Endometrial microvascular endothelial cells (primary cell): ENCODE measurements at regions not wholly inside any gene's neighbourhood (a gene's known extent, or its start where the extent isn't known, plus 50 kb on each side); places are given as distances from the start of the nearest gene placed in this dataset.

Source experiments
- in situ Hi-C: cut with HindIII; loops from 2 replicates; pipeline ENCODE4 v1.10.0; 2017; ENCODE audit warnings: low sequenced_read_pairs, low pct_unique_long_range_greater_than_20kb; ENCODE audit errors: inconsistent ontology term

DNA sequence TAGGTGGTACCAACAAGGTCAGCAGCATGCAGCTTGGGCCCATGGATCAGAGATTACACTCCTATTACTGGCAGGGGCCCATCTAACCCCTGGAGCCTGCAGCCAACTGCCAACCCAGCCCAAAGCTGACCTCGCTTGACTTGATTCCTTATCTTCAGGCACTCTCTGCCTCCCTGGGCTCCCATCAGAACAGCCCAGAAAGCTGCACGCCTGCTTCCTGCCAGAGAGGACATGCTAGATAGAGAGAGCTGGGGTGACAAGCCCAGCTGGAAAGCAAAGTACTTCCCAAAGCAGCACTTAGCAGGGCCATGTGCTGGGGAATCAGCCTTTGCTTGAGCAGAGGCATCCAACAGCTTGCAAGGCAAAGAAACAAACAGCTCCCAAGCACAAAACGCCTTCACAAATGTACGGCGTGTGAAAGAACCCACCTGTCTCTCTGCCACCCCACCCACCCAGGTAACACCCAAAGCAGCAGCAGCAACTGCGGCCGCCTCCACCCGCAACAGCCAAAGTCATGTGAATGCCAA is 74.2 kb upstream of the NLK start:
- in situ Hi-C loops: no loop called here

GRCh38 chr17:27970587-27970986 is 71.9 kb upstream of the NLK start:
- in situ Hi-C loops: no loop called here

- in situ Hi-C loops: no loop called here
These were observed 69.0 kb upstream of the NLK start for GRCh38 chr17:27973258-27974044.

DNA sequence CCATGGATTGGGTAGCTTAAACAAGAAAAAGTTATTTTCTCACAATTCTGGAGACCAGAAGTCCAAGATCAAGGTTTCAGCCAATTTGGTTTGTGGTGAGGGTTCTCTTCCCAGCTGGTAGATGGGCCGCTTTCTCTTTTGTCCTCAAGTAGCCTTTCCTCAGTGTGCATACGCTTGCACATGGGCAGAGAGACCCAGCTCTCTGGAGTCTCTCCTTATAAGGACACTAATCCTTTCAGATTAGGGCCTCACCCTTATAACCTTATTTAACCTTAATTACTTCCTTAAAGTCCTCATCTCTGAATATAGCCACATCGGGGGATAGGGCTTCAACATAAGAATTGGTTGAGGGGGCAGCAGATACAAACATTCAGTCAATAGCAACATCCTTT is 68.4 kb upstream of the NLK start:
- in situ Hi-C loops: no loop called here

- in situ Hi-C loops: no loop called here
These were observed 67.8 kb upstream of the NLK start for GRCh38 chr17:27974531-27975145.

DNA sequence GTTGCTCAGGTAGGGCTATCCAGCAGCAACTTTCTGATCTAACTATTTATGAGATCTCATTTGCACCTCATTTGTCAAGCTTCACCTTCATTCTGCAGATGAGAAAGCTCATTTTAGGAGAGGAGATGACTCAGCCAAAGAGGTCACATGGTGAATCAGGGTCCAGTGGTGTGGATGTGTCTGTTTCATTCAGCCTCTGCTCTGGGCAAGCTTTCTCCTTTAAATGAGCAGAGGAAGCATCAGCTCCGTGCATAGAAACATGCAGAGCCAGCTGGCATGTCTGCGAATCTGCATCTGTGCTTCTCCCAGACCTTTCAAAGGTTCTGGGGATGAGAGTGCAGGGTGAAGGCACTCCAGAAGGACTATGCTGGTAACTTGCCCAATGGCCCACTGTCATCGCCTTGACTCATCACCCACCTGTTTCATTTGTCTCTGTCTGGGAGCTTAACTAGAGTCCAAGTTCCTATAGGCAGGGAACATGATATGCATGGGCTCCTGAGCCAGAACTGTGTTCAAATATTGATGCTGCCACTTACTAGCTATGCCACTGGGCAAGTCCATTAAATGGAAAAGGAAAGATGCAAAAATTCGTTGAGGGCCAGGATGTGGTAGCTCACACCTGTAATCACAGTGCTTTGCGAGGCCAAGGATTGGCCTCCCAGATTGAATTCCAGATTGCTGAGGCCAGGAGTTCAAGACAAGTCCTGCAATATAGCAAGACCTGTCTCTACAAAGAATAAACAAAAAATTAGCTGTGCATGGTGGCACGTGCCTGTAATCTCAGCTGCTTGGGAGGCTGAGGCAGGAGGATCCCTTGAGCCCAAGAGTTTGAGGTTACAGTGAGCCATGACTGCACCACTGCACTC is 67.1 kb upstream of the NLK start:
- in situ Hi-C loops: no loop called here

GRCh38 chr17:27976331-27976730 is 66.1 kb upstream of the NLK start:
- in situ Hi-C loops: no loop called here

DNA sequence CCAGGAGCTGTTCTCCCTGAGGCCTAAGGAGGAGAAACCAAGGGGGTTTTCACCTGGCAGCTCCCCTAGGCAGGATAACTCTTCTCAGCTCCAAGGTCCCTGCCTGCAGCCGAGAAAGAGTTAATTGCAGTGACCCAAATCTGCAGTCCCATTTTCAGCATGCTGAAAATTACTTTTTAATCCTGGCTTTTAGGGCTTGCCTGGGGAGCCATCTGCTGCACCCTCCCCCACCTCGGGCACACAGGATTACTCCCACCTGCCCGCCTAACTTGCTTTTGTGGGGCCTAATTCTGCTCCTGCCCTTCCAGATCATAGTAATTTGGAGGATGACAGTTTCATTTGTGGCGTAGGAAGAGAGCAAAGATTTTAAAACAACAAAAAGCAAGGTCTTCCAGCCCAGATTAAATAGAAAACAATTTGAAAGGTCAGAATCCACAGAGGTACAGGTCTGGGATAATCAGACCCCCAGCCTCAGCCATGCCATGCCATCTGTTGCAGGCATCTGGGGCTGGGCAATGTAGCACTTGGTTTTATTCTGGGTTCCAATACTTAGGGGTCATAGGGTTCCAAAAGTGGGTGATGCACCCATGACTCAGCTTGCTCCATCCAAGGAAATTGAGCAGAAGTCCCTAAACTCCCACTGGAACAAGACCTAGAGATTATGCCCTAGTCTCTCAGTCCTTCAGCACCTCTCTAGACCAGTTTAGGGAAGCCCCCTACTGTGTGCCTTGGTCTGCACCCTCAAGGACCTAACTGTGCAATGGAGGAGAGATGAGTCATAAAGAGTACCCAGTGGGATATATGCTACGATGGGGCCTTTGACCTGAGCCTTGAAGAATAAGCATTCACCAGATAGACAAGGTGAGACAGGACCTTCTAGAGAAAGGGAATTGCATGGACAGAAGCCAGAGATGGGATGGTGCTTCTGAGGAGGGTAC is 64.5 kb upstream of the NLK start:
- in situ Hi-C loops: no loop called here

DNA sequence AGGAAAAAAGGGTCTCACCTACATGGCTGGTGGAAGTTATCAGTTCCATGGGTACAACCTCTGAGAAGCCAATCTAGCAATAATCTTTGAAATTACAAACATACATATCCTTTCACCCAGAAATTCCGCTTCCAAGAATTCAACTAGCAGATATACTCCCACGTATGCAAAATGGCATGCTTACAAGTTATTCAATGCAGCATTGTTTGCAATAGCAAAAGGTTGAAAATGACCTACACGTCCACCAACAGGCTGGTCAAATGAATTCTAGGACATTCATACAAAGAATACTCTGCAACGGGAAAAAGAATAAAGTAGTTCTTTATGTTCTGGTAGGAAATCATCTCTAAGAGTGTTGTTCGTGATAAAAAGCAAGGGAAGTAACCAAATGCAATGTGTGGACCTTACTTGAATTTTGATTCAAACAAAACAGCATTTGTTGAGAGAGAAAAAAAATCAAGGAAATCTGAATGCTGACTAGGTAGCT is 63.7 kb upstream of the NLK start:
- in situ Hi-C loops: no loop called here

DNA sequence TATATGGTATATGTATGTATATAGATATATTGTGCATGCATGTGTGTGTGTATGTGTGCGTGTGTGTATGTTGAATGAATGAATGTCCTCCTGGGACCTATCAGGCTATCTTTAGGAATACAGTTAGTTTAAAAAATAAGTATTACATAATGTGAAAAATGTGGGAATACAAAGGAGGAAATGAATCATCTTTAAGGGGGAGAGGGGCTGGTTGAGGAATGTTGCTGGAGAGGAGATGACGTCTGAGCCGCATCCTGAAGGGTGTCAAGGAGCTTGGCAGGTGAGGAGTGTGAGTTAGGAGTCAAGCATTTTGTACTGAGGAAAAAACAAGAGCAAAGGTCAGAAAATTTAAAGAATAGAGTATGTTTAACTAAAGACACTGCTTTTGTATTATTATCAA is 62.4 kb upstream of the NLK start:
- in situ Hi-C loops: loop anchor here (10.0 kb wide), 1 partner anchor 65 kb away; the partner anchor contains the start of gene NLK

GRCh38 chr17:27981978-27982377 is 60.5 kb upstream of the NLK start:
- in situ Hi-C loops: loop anchor here (10.0 kb wide), 1 partner anchor 63 kb away; the partner anchor contains the start of gene NLK

DNA sequence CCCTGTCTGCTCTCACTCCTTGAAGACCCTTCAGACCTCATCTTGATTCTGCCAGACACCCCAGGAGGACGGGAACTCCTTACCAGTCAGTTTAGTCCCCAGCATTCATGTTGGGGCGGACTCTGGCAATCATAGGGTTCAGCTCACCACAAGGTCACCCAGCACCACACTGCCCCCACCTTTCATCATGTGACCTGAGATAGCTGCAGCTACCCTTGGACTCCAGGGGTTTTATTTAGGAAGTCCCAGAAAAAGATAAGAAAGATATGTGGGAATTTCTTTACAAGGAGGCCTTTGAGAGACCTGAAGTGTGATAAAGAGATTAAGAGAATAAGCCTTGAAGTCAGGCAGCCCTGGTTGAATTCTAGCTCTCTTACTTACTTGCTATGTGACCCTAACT is 59.8 kb upstream of the NLK start:
- in situ Hi-C loops: loop anchor here (10.0 kb wide), 1 partner anchor 62 kb away; the partner anchor contains the start of gene NLK

DNA sequence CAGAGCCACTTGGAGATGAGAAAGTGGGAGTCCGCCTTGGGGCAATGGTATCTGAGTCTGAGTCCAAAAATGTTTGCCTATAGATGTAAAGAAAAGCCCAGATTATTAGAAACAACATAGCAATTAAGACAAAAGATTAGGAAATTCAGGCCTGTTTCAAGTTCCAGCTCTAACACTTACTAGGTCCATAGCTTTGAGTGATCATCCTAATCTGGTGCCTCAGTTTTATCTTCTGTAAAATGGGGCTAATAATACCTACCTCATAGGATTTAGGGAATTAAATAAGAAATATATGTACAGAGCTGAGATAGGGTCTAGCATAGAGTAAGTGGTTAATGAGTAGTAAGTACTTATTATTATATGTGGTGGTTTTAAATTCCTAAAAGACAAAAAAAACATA is 58.6 kb upstream of the NLK start:
- in situ Hi-C loops: loop anchor here (10.0 kb wide), 1 partner anchor 61 kb away; the partner anchor contains the start of gene NLK

DNA sequence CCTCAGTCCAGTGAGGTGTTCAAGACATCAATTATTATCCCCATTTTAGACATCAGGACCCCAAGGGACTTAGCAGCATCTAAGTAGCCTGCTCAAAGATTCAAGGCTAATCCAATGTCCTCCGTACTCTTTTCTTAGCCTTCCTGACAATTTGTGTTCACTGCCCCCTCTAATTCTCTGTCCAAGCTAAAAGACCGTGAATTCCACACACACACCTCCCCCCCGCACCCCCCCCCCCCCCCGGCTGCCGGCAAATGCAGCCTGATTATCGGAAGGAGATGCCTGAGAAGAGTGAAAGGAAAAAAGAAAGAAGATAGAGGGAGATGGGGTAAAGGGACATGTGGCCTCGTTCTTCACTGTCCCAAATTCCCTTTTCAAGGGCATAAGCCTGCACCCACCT is 58.1 kb upstream of the NLK start:
- in situ Hi-C loops: loop anchor here (10.0 kb wide), 1 partner anchor 60 kb away; the partner anchor contains the start of gene NLK

DNA sequence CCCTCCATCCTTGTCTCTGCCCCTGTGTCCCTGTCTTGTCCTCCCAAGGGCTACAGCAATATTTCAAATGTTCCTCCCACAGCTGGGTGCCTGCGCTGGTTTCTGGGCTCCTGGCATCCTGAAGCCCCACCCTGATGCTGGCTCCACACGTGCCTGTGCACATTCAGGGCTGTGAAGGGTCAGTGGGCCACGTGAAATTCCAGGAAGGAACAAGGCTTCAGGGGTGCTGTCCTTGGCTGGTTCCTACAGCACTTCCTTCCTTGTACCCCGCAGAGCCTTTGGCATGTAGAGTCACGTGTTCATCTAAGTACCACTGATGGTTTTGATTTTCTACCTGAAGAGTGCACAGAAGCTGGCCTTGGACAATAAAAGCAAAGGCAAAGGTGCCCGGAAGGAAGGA is 57.7 kb upstream of the NLK start:
- in situ Hi-C loops: loop anchor here (10.0 kb wide), 1 partner anchor 60 kb away; the partner anchor contains the start of gene NLK

DNA sequence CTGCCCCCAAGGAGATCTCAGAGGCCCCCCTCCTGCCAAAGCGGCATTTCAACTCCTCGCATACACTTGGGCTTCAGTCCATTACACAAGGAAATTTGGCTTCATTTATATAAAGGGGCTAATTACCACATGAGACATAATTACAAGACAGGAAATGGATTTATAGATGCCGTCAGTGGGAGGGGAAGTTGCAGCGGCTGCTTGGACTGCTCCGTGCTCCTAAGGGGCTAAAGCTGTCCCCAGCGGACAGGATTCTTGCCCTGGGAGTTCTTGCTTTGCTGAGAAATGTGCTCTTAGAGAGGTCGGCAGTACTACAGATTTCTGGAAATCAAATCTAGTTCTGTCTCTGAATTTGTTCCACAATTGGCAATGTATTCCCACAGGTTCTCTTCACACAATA is 57.2 kb upstream of the NLK start:
- in situ Hi-C loops: loop anchor here (10.0 kb wide), 1 partner anchor 59 kb away; the partner anchor contains the start of gene NLK

GRCh38 chr17:27985736-27986399 is 56.6 kb upstream of the NLK start:
- in situ Hi-C loops: loop anchor here (10.0 kb wide), 1 partner anchor 59 kb away; the partner anchor contains the start of gene NLK
